HG02943 (cell line): ENCODE measurements at regions not wholly inside any gene's neighbourhood (a gene's known extent, or its start where the extent isn't known, plus 50 kb on each side); places are given as distances from the start of the nearest gene placed in this dataset.
"Not testable (repeated sequence)": the region's sequence is repeated elsewhere in the genome, so short reads cannot be mapped to it uniquely, and the experiment has no call there.

Source experiments
- ATAC-seq: cut with Tn5 transposase; IDR thresholded peaks from one replicate; pipeline ENCODE4 v1.9.1; 2021; ENCODE audit warnings: mild to moderate bottlenecking, low read depth, moderate library complexity; ENCODE audit not compliant: unreplicated experiment

DNA sequence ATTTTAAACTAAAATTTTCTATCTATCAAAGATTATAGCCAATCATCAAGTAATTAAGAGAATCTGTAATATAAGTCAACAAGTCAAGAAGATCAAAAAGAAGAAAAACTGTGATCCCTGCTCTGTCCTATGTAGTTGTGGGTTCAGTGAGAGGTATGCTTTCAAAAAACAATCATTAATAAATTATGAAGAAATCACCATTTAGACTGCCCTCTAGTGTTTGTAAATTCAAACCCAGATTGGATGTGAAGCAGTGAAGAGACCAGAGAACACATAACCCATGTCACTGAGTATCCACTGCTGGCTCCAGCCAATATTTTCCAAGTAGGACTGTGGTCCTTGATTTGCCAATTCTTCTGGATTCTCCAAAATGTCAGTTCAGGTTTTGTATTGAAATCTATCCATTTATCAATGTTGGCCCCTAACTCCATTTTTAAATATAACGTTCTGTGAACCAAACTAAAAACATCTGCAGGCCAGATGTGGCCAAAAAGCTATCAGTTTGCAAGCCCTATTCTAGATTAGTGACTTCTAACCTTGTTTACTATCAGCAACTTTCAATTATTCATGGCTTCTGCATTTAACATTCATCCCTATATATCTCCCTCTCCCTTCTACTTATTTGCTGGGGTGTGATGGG, 467.5 kb upstream of the CXADR start:
- no peak for ATAC-seq

DNA sequence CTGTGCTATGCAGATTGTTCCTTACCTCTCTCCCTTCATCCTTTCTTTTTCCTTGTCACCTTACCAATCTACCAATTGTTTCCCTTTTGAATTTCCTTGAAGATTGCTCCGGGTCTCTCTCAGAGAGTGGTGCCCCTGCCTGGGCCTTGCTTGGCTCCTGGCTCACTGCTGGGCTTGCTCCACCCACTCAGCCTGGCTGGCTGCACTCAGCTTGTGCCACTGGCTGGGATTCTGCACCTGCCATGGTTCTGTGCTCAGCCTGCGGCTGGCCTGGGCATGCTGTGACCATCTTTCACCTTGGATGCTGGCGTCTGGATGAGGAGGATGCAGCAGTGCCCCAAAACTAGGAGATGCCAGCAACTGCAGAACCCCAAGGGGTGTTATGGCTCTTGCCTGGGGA, 463.9 kb upstream of the CXADR start:
- no peak for ATAC-seq

DNA sequence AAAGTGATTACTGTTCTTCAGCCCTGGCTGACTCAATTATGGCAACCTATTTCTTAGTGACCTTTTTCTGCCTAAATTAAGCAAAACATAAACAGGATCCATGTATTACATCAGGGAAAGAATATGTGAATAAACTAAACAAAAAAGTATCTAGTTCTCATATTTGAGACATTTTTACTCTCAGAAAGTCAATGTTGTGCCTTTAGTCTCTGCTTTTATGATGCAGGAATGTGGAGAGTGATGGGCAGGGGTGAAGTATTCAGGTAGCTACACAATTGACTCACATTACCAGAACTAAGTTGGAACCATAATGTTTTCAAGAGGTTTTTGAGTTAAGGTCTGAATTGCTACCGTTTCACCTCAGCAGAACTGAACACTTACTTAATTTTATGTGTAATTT, 462.7 kb upstream of the CXADR start:
- no peak for ATAC-seq

DNA sequence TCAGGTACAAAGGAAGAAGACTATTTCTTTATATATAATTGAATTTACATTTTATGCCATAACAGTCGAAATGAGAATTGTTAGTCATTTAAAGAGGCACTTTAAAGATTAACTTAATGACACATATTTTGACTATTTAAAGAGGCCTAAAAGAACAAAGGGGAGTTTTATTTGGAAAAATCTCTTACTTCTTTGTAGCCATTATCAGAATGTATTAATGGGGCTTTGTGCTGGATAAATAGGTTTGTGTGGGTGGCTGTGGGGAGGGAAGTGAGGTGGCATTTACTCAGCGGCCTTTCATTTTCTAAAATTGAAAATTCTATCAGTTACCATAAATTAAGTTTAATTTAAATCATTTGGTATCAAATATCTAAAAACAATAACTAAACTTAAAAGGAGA, 462.2 kb upstream of the CXADR start:
- ATAC-seq: no peak

DNA sequence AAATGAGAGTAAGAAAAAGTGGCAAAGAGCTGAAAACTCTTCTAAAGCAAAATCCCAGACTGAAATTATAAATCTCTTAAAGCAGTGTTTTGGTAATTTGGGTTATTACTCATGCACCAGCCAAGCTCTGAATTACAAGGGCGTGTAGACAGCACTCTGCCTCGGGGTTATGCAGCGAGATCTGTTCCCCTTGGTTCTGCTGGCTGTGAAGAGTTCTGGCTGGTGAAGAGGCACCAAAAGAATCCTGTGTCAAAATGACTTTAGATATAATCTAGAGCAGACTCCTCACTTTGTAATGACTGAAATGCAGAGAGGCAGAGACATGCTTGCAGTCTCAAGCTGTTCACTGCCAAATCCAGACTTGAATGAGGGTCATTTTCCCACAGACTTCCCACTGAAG, 461.8 kb upstream of the CXADR start:
- no peak for ATAC-seq

DNA sequence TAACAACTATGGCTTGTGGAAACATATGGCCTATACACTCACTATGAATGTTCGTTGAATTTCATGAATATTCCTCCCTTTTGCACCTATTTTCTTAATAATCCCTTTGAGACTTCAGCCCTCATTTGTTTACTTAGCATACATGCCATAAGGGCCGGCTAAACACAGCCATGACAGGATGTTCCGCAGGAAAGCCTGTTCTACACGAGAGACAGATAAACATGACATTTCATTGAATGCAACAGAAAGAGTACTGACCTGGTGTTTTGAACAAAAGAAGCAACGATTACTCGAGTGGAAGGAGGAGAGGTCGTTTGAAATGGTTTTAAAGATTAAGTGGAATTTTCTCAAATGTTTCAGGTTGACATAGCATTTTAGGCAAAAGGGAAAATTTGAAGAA, 459.5 kb upstream of the CXADR start:
- no peak for ATAC-seq

DNA sequence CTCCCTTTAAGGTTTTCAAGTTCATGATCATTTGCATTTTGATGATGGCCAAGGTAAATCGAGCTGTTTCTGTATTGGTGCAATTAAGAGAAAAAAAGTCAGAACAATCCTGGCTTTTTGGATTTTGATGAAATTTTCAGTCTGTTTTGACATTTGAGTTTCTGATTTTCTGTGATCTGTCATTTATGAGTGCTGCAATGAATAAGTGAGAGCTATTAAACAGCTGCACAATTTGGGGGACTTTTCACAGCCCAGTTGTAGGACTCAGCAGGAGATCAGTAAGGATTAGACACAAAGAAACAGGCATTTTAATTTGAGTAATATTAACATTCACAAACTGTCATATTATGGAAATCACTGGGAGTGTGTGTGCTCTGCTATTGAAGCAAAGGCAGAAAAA, 452.9 kb upstream of the CXADR start:
- no peak for ATAC-seq

DNA sequence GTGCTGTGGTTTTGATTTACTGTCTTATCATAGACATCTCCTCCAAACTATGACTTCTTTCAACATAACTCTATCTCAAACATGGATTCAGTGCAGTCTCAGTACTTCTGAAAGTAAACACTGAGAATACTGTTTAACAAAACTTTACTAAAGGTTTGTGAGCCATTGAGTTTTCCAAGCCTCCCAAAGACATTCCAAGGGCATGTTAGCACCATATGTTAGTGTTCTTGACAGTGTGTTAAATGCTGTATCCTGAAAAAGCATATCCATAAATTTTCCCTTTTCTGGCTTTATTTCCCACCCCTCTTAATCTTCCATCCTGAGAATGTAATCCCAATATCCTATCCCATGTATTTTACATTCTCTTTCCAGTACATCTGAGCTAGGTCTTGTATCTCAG, 446.8 kb upstream of the CXADR start:
- no peak for ATAC-seq

DNA sequence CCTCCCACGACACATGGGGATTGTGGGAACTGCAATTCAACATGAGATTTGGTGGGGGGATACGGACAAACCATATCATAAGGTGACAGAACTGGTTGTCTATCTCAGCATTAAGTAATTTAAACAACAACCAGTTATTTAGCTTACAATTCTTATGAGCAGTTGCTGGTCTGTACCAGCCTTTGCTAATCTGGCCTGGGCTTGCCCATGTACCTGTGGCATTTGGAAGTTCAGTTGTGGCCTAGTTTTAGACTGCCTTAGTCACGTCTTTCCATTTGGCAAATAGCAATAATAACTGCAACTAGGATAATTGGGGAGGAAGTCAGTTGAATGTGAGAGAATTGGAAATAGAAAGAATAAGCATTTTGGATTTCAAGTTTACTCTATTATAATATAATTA, 441.8 kb upstream of the CXADR start:
- no peak for ATAC-seq

DNA sequence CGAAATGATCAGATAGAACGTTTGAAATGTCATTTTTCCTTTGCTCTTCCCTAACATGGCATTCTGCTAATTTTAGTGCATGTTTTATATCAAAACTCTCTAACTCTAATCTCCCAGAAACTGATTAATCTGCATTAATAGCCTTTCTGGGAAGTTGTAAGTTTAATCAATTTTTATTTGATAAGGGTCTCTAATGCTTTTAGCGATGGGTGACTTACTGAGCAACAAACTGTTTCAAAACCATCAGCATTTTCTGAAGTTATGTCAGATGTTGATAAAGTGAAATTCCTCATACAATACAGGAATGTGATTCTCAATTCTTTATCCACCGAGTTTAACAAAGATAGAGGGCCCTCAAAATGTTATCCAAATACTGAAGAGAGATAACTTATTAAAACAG, 431.6 kb upstream of the CXADR start:
- no peak for ATAC-seq

DNA sequence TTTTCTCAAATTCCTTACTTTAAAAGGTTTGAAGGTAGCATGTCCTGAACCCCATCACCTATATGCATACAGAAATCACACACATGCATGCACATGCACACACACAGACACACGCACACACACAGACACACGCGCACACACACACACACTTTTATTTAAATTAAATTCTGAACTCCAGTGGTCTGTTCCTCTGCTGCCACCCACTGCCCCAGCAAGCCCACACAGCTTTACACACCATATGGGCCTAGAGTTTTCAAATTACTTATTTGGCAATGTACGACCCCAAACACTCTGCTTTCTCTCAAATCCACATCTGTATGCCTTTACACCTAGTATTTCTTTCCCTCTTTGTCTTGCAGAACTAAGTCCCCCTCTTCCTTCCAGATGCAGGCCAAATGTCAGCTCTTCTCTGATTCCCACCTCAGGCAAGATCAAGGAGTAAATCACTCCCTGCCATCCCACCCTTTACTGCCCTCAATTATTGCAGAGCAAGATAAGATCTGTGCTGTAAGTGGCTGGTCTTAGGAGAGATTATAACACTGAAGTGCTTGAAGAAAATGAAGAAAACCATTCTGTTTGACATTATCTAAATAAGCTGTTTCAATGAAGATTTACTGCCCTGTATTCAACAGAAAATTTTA, 429.9 kb upstream of the CXADR start:
- no peak for ATAC-seq

DNA sequence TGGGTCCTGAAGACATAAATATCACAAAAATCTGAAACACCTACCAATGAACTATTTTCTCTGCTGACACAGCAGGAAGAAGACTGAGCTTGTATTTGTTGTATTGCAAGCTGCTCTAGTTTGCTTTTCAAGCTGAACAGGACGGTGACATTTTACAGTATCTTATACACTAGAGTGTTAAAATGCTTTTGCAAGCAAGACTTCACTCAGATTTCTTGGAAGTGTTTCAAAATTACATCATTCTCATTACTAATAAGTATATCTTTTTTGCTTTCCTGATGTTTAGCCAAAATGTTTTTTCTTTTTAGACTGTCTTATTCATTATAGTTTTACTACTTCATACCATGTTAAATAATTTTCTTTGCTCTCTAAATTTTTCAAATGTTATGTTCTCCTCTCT, 427.1 kb upstream of the CXADR start:
- ATAC-seq: no peak

DNA sequence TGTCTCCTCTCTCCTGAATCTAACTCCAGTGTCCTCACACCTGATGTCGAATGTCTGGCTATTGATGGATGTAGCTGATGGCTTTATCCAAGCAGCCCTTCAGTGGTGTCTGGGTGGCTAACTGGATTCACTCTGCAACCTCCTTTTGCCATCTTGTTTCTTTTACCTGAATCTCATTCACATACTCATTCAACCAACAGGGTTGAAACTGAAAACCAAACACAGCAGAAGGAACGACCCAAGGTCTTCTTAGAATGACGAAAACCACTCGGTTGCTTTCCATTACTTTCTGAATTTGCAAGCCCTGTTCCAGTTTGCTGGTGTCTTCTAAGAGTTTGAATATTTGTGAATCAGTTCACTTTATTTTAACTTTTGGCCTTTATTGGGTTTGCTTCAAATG, 424.3 kb upstream of the CXADR start:
- no peak for ATAC-seq

DNA sequence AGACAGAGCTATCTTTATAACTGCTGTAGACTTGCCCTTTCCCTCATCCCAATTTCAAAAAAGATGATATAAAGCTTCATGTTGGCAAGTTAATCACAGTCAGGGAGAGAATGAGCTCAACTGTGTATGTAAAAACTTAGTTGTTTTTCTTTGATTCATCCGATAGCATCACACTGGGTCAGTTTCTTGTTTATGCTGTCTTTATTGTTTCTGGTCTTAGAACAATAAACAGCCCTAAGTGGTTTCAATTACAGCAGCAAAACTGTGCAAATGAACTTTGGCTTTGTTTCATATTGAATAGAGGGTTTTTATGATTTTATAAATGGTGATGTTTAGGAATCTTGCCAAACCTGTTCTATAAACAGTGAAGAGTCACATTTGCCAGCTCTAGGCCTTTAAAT, 423.8 kb upstream of the CXADR start:
- no peak for ATAC-seq

DNA sequence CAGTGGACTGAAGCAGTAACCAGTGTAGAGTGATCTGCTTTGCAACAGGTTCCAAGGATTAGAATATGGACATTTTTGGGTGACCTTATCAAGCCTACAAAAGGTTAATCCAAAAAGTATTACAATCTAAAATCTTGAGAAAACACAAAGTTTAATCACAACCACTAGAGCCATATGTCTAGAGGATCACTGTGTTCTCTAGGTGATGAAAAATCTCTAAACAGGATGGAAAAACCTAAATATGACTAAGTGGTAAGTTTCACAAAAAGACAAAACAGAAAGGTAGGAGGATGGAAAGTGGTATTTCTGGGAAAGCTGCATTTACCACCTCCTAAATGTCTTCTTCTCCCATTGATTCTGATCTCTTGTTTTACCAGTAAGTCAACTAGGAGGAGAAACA, 411.1 kb upstream of the CXADR start:
- no peak for ATAC-seq

DNA sequence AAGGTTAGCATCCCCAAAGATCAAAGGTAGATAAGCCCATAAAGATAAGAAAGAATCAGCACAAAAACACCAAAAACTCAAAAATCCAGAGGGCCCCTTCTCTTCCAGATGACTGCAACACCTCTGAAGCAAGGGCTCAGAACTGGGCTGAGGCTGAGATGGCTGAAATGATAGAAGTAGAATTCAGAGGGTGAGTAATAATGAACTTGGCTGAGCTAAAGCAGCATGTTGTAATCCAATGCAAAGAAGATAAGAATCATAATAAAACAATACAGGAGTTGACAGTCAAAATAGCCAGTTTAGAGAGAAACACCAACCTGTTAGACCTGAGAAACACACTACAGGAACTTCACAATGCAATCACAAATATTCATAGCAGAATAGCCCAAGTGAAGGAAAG, 406.9 kb upstream of the CXADR start:
- no peak for ATAC-seq

DNA sequence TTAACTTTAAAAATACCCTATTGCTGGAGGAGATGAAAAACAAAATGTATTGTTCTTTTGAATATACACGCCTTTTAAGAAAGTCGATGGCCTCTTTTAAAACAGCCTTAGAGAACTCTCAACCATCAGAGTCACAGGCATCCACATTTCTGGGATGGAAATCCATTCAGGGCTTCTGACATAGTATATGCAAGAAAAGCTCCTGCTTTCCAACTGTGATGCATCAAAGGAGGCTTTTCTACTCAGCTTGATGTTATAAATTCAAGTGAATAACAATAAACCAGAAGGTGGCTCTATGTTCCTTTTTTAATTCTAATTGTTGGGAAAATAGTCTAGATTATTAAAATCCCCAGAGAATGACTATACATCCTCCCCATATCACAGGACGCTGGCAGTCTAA, 398.8 kb upstream of the CXADR start:
- no peak for ATAC-seq

DNA sequence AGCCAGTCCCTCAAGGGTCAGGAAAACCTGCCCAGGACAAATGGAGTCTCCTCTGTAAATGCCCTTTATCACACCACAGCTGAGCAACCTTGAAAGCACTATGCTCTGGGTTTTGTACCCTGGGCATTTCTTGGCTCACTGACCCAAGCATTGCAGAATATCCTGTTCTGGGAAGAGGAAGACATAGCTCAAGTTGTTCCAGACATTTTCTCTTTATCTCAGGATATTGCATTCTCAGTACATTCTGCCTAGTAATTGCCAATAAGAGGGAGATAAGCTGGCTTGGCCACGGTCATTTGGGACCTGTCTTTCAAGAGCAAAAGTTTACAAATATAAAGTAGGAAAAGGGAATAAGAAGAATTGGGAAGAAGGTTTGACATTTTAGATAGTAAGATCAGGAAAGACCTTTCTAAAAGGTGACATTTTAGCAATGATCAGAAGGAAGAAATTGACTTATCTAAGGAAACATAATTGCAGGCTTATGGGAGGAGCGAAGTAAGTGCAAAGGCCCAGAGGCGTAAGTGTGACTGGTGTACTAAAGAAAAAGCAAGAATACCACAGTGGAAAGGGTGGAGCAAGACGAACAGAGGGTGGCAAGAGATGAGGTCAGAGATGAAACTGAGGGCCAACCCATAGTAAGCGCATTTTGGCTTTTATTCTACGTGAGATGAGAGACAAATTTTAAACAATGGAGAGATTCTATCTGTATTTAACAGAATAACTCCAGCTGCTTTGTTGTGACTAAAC, 394.0 kb upstream of the CXADR start:
- ATAC-seq: no peak

DNA sequence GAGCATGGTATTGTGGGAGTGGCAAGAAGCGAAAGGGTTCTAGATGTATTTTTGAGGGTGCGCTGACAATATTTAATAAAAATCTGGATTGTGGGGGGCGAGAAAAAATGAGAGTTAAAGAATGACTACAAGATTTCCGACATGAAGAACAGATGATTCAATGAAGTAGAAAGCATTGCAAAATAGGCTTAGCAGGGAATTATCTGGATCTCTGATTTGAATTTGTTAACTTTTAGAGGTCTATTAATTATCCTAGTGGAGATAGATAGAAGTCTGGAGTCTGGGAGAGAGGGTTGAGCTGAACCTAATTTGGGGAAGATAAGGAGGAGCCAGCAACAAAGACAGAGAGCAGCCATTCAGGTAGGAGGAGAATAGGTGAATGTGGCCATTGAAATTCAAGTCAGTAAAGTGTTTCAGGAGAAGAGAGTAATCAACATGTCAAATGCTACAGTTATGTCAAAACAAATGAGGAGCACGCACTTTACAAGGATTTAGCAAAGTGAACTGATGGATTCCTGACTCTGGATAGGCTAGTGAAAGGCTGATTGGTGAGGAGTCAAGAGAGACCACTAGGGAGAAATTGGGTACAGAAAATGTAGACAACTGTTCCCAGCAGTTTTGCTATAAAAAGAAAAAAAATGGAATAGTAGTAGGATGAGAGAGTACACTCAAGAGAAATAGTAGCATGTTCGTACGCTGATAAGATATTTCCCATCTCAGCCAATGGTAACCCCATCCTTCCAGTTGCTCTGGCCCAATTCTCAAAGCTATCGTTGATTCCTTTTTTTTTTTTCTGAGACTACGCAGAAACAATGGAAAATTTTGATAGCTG, 393.2 kb upstream of the CXADR start:
- no peak for ATAC-seq

DNA sequence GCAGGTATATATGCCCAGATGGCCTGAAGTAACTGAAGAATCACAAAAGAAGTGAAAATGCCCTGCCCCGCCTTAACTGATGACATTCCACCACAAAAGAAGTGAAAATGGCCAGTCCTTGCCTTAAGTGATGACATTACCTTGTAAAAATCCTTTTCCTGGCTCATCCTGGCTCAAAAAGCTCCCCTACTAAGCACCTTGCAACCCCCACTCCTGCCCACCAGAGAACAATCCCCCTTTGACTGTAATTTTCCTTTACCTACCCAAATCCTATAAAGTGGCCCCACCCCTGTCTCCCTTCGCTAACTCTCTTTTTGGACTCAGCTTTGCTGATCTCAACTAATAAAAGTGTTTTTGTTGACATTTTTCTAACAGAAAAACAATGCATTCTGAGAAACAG, 385.4 kb upstream of the CXADR start:
- not testable (repeated sequence) for ATAC-seq

DNA sequence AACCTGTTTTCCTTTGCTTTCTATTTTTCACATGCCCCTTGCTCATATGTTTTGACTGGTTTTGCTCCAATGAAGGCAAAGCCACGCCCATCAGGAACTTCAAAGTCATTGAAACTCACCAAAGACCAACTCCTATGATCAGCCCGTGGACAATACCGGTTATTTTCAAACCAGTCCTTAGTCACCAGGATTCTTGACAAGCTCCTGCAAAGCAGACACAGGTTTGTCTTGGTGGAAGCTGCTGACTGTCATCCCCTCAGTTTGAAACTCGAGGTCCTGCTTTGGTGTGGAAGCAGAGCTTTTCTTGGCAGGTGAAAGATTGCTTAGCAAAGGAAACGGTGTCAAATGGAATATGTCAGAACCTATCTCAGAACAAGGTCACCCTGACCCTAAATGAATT, 384.7 kb upstream of the CXADR start:
- ATAC-seq: no peak
